Astrocyte of the cerebellum (primary cell): ENCODE measurements at regions not wholly inside any gene's neighbourhood (a gene's known extent, or its start where the extent isn't known, plus 50 kb on each side); places are given as distances from the start of the nearest gene placed in this dataset.
"Not testable (repeated sequence)": the region's sequence is repeated elsewhere in the genome, so short reads cannot be mapped to it uniquely, and the experiment has no call there.

ENCODE experiments used
- DNase-seq: peaks from one replicate; pipeline ENCODE4 v3.0.0-alpha.2; 2011; ENCODE audit warnings: low read depth
- H3K4me3 ChIP-seq: 2 replicates; pipeline ENCODE4 v1.5.1; 2011; ENCODE audit warnings: mild to moderate bottlenecking, low read depth, low read length, moderate library complexity
- CTCF ChIP-seq: IDR thresholded peaks from 2 replicates; pipeline ENCODE4 v1.5.1; 2012; ENCODE audit warnings: low read length, low read depth, moderate library complexity, mild to moderate bottlenecking; ENCODE audit errors: missing control alignments
- in situ Hi-C: cut with HindIII; loops from 2 replicates; pipeline ENCODE4 v1.10.0; 2017; ENCODE audit warnings: low sequenced_read_pairs

DNA sequence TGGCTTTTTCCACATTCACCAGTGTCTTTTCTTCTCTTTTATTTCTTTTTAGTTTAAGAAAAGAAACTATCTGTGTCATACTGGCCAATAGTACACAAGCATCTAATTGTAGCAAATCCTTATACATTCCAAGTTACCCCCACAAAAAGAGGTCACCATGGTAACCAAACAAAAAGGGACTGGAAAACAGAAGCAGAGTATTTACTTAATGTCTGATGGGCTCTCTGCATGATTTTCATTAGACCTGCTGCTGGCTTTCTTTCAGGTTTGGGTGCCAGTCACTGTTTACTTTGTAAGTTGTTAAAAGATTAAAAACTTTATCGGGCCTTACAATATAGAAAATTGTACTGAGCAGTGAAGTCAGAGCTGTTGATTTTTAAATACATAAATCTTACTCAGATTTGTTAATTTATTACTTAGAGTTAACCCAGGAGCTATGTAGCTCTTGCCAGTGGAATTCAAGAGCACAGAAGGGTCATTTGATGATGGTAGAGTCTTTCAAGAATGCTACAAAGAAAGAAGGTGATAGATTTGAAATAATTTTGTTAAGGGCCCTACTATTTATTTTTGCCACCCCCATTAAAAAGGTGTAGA lies 123.9 kb downstream of the BRMS1L start:
- no peak for TF ChIP-seq CTCF
- in situ Hi-C loops = no loop called here
- DNase-seq = no peak

GRCh38 chr14:35947983-35948382 lies 121.8 kb downstream of the BRMS1L start:
- H3K4me3 ChIP-seq, DNase-seq, in situ Hi-C loops: not testable (repeated sequence)

More for the DNA sequence above, 123.9 kb downstream of the BRMS1L start:
- H3K4me3 ChIP-seq = no peak overlapping the region

- no peak for DNase-seq
- no peak overlapping the region for H3K4me3 ChIP-seq
- TF ChIP-seq CTCF = no peak
- in situ Hi-C loops = no loop called here
Measured at GRCh38 chr14:35944847-35945246, 118.7 kb downstream of the BRMS1L start.

GRCh38 chr14:35940291-35940690 lies 114.2 kb downstream of the BRMS1L start:
- TF ChIP-seq CTCF = no peak
- DNase-seq = no peak
- no peak overlapping the region for H3K4me3 ChIP-seq
- in situ Hi-C loops = no loop called here

DNA sequence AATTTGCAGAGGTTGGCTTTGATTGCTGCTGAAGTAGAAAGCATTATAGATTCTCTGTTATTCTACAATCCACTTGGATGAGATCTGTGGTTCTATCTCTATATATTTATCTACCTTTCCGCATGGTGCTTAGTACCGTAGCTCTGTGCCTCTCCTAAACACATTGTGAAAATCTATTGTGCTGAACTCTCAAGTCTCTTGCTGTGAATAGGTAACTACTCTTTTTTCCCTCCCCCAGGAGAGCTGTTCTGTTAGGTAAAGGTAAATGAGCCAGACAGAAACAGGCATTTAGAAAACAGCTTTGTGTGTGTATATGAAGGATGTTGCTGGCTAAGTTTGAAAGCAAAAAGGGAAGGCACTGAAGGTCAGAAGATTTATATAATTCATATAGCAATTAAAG lies 112.6 kb downstream of the BRMS1L start:
- no peak overlapping the region for H3K4me3 ChIP-seq
- TF ChIP-seq CTCF = no peak
- no peak for DNase-seq
- in situ Hi-C loops = no loop called here

DNA sequence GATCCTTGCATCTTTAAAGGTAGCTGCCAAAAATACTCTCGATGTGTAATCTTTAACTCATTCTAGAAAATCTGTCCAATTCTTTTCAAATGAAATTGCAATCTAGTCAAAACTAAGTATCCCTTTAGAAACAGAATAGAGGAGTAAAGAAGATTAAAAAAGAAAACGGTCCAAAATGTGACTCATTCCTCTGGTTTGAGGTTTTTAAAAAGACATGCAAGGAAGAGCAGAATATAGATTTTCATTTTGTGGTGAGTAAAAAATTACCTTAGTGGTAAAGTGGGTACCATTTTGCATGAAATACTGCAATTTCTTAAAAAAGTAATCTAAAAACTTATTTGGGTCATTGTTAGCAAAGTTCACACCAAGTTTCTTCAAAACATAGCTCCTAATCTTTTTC lies 108.4 kb downstream of the BRMS1L start:
- no peak overlapping the region for H3K4me3 ChIP-seq
- no peak for DNase-seq
- in situ Hi-C loops = no loop called here
- TF ChIP-seq CTCF = no peak

DNA sequence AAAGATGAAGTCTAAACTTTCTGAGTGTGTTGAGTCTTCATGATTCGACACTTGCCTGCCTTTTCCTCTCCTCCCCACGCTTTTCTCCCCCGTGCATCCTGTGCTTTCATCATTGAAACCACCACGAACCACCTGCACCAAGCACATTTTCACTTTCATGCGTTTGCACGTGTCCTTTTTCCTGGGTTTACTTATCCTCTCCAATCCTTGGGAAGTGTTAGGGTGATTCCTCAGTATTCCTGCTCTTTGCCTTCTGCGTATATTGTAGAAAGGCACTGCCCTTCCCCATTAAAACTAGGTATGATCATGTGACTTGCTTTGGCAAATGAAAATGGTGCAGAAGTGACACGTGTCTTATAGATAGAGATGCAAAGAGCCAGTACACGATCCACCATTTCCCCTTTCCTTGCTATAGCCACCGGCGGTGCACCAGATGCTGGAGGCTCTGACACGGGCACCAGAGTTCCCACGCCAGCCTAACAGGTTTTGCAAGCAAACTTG lies 106.6 kb downstream of the BRMS1L start:
- TF ChIP-seq CTCF = no peak
- in situ Hi-C loops = no loop called here
- H3K4me3 ChIP-seq = no peak overlapping the region
- no peak for DNase-seq
